H9 (cell line): ENCODE measurements at regions not wholly inside any gene's neighbourhood (a gene's known extent, or its start where the extent isn't known, plus 50 kb on each side); places are given as distances from the start of the nearest gene placed in this dataset.

Source experiments
- DNase-seq: peaks from one replicate; pipeline ENCODE4 v3.0.0-alpha.2; 2017
- H2AFZ ChIP-seq: one replicate; pipeline ENCODE4 v1.6.1; 2013; ENCODE audit warnings: mild to moderate bottlenecking, low read length, control low read depth, moderate library complexity
- H2AK5ac ChIP-seq: 2 replicates; pipeline ENCODE4 v1.6.1; 2013; ENCODE audit warnings: low read length, control low read depth, mixed read lengths; ENCODE audit not compliant: insufficient read length
- H2BK120ac ChIP-seq: one replicate; pipeline ENCODE4 v1.6.1; 2013; ENCODE audit warnings: low read depth, mild to moderate bottlenecking, low read length, control low read depth, inconsistent platforms; ENCODE audit not compliant: poor library complexity, severe bottlenecking
- H2BK12ac ChIP-seq: 2 replicates; pipeline ENCODE4 v1.6.1; 2013; ENCODE audit warnings: low read length, control low read depth, mixed read lengths, low read depth; ENCODE audit not compliant: insufficient read length
- H2BK15ac ChIP-seq: 2 replicates; pipeline ENCODE4 v1.6.1; 2013; ENCODE audit warnings: low read depth, low read length, control low read depth
- H2BK20ac ChIP-seq: one replicate; pipeline ENCODE4 v1.6.1; 2013; ENCODE audit warnings: low read depth, mild to moderate bottlenecking, low read length, control low read depth, inconsistent platforms; ENCODE audit not compliant: poor library complexity, severe bottlenecking
- H2BK5ac ChIP-seq: 2 replicates; pipeline ENCODE4 v1.6.1; 2013; ENCODE audit warnings: low read length, control low read depth, mixed read lengths; ENCODE audit not compliant: insufficient read length
- H3K14ac ChIP-seq: 2 replicates; pipeline ENCODE4 v1.6.1; 2013; ENCODE audit warnings: low read length, control low read depth; ENCODE audit not compliant: insufficient read depth
- H3K18ac ChIP-seq: 2 replicates; pipeline ENCODE4 v1.6.1; 2013; ENCODE audit warnings: low read depth, mild to moderate bottlenecking, mixed read lengths, low read length, control low read depth; ENCODE audit not compliant: insufficient read length
- H3K23ac ChIP-seq: 2 replicates; pipeline ENCODE4 v1.6.1; 2013; ENCODE audit warnings: low read length, control low read depth, mixed read lengths, low read depth; ENCODE audit not compliant: insufficient read length
- H3K23me2 ChIP-seq: 2 replicates; pipeline ENCODE4 v1.6.1; 2013; ENCODE audit warnings: low read depth, mild to moderate bottlenecking, mixed read lengths, low read length, control low read depth; ENCODE audit not compliant: insufficient read length, poor library complexity, severe bottlenecking
- H3K27ac ChIP-seq: 2 replicates; pipeline ENCODE4 v1.5.1; 2013; ENCODE audit warnings: low read length, control low read depth, mixed read lengths, low read depth; ENCODE audit not compliant: insufficient read length
- H3K27me3 ChIP-seq: 2 replicates; pipeline ENCODE4 v1.6.1; 2013; ENCODE audit warnings: low read length, control low read depth, inconsistent platforms; ENCODE audit not compliant: insufficient read depth
- H3K4ac ChIP-seq: 2 replicates; pipeline ENCODE4 v1.6.1; 2013; ENCODE audit warnings: low read depth, mild to moderate bottlenecking, control low read depth, inconsistent platforms, low read length, moderate library complexity
- H3K4me1 ChIP-seq: 2 replicates; pipeline ENCODE4 v1.6.1; 2013; ENCODE audit warnings: low read length, control low read depth, inconsistent platforms; ENCODE audit not compliant: insufficient read depth
- H3K4me2 ChIP-seq: 2 replicates; pipeline ENCODE4 v1.6.1; 2013; ENCODE audit warnings: low read length, control low read depth, mixed read lengths; ENCODE audit not compliant: insufficient read length, insufficient read depth
- H3K56ac ChIP-seq: 2 replicates; pipeline ENCODE4 v1.6.1; 2013; ENCODE audit warnings: low read depth, mild to moderate bottlenecking, mixed read lengths, low read length, control low read depth; ENCODE audit not compliant: insufficient read length
- H3K79me1 ChIP-seq: 2 replicates; pipeline ENCODE4 v1.6.1; 2013; ENCODE audit warnings: low read depth, mild to moderate bottlenecking, moderate library complexity, low read length, control low read depth, inconsistent platforms; ENCODE audit not compliant: insufficient read depth, poor library complexity, severe bottlenecking
- H3K79me2 ChIP-seq: 2 replicates; pipeline ENCODE4 v1.6.1; 2013; ENCODE audit warnings: low read length, control low read depth, inconsistent platforms; ENCODE audit not compliant: insufficient read depth
- H3K9ac ChIP-seq: 2 replicates; pipeline ENCODE4 v1.6.1; 2013; ENCODE audit warnings: low read length, control low read depth, mixed read lengths; ENCODE audit not compliant: insufficient read length; ENCODE audit errors: extremely low read depth
- H3K9me3 ChIP-seq: one replicate; pipeline ENCODE4 v1.6.1; 2013; ENCODE audit warnings: low read depth, low read length, inconsistent platforms; ENCODE audit not compliant: control insufficient read depth
- H3T11ph ChIP-seq: one replicate; pipeline ENCODE4 v1.6.1; 2013; ENCODE audit warnings: mild to moderate bottlenecking, low read length, control low read depth, inconsistent platforms
- H4K20me1 ChIP-seq: one replicate; pipeline ENCODE4 v1.6.1; 2013; ENCODE audit not compliant: control insufficient read depth, insufficient read length, insufficient read depth
- H4K5ac ChIP-seq: 2 replicates; pipeline ENCODE4 v1.6.1; 2013; ENCODE audit warnings: low read depth, mild to moderate bottlenecking, mixed read lengths, low read length, control low read depth; ENCODE audit not compliant: insufficient read length
- H4K8ac ChIP-seq: replicated peaks from 2 replicates; pipeline ENCODE4 v1.6.1; 2013; ENCODE audit warnings: low read length, control low read depth, mixed read lengths, low read depth; ENCODE audit not compliant: insufficient read length
- H4K91ac ChIP-seq: 2 replicates; pipeline ENCODE4 v1.6.1; 2013; ENCODE audit warnings: low read depth, mild to moderate bottlenecking, moderate library complexity, mixed read lengths, low read length, control low read depth; ENCODE audit not compliant: insufficient read length
- H3K27ac Mint-ChIP-seq, 3 experiments: 2 replicates in 2 of 3; 3 replicates in 1 of 3; pipeline ENCODE4 v1.8.0; 2020 to 2021; ENCODE audit warnings: mixed read lengths in 3 of 3, mild to moderate bottlenecking in 1 of 3, moderate library complexity in 1 of 3
- H3K27me3 Mint-ChIP-seq: 2 replicates; pipeline ENCODE4 v1.8.0; 2021; ENCODE audit warnings: low read depth, mild to moderate bottlenecking, moderate library complexity, mixed read lengths
- H3K36me3 Mint-ChIP-seq, 3 experiments: 2 replicates in 2 of 3; 3 replicates in 1 of 3; pipeline ENCODE4 v1.8.0; 2020 to 2021; ENCODE audit warnings: low read depth in 3 of 3, mixed read lengths in 3 of 3; ENCODE audit not compliant: insufficient read depth in 1 of 3
- H3K4me1 Mint-ChIP-seq, 2 experiments: 2 replicates each; pipeline ENCODE4 v1.8.0; 2020; ENCODE audit warnings: mixed read lengths in 2 of 2
- H3K4me3 Mint-ChIP-seq, 2 experiments: 2 replicates in 1 of 2; 3 replicates in 1 of 2; pipeline ENCODE4 v1.8.0; 2020 to 2021; ENCODE audit warnings: mild to moderate bottlenecking in 2 of 2, mixed read lengths in 2 of 2, moderate library complexity in 1 of 2
- H3K9me3 Mint-ChIP-seq, 2 experiments: 2 replicates in 1 of 2; 3 replicates in 1 of 2; pipeline ENCODE4 v1.8.0; 2020; ENCODE audit warnings: mild to moderate bottlenecking in 2 of 2, mixed read lengths in 2 of 2, moderate library complexity in 1 of 2
- CTCF ChIP-seq: fragments of 200-600 bp; sonication (generic); conservative IDR thresholded peaks from 3 replicates; pipeline ENCODE4 v1.8.0; 2021; ENCODE audit warnings: antibody characterized with exemption, mild to moderate bottlenecking
- WGBS: extraction: QIAGEN DNeasy Blood & Tissue Kit; methylation state at CpG from one replicate; pipeline ENCODE4 v1.1.7; 2013; ENCODE audit warnings: missing lambda C conversion rate, low lambda C conversion rate, mixed read lengths; ENCODE audit not compliant: insufficient read length; ENCODE audit errors: extremely low coverage; 5-methylcytosine and 5-hydroxymethylcytosine counted together

- no peaks in the 10 kb centered on the region for H3K79me1 ChIP-seq
- no peak overlapping the region for H3K23ac ChIP-seq
- no peaks in the 10 kb centered on the region for H3K9me3 Mint-ChIP-seq
- H3K27me3 ChIP-seq, result no peaks in the 10 kb centered on the region
- WGBS, result no CpG with 5 or more reads among the region's 4 CpGs
- no peak overlapping the region for H3K56ac ChIP-seq
- H3K23me2 ChIP-seq, result no peaks in the 10 kb centered on the region
- no peak overlapping the region for H3K14ac ChIP-seq
- no peak overlapping the region for H4K8ac ChIP-seq
- no peak overlapping the region for H2BK20ac ChIP-seq
- H3K4me3 Mint-ChIP-seq, result no peak overlapping the region
- no peak overlapping the region for H3K9ac ChIP-seq
- H3K27ac ChIP-seq, result no peak overlapping the region
- no peak overlapping the region for H2AFZ ChIP-seq
- no peak overlapping the region for H4K91ac ChIP-seq
- no peak for TF ChIP-seq CTCF
- no peaks in the 10 kb centered on the region for H3K79me2 ChIP-seq
- H3K36me3 Mint-ChIP-seq, result no peaks in the 10 kb centered on the region
- H2BK5ac ChIP-seq, result no peak overlapping the region
- H4K5ac ChIP-seq, result no peak overlapping the region
- H3K4ac ChIP-seq, result no peak overlapping the region
- H2BK12ac ChIP-seq, result no peak overlapping the region
- no peak overlapping the region for H3K4me2 ChIP-seq
- no peak overlapping the region for H3K18ac ChIP-seq
- H4K20me1 ChIP-seq, result no peaks in the 10 kb centered on the region
- no peaks in the 10 kb centered on the region for H3K9me3 ChIP-seq
- no peak for DNase-seq
- H2BK120ac ChIP-seq, result no peak overlapping the region
- H2BK15ac ChIP-seq, result no peak overlapping the region
- H3K27ac Mint-ChIP-seq, result no peak overlapping the region
- H3T11ph ChIP-seq, result no peak overlapping the region
- H2AK5ac ChIP-seq, result no peak overlapping the region
- H3K4me1 Mint-ChIP-seq, result peaks cover 6 to 10% of the 10 kb centered on the region in 2 experiments
- peaks cover 7% of the 10 kb centered on the region for H3K4me1 ChIP-seq
- no peaks in the 10 kb centered on the region for H3K27me3 Mint-ChIP-seq
Observed at GRCh38 chr4:138473339-138473738, 231.2 kb upstream of the SLC7A11 start.
